A673 (cell line): ENCODE measurements at regions not wholly inside any gene's neighbourhood (a gene's known extent, or its start where the extent isn't known, plus 50 kb on each side); places are given as distances from the start of the nearest gene placed in this dataset.

ENCODE experiments used
- BruUV-seq: library from RNA; stranded (reverse); fragments of 400-500 nt; replicated peaks from 2 replicates; lab custom pipeline; 2021; lab: Mats Ljungman, UMichigan
- CTCF ChIA-PET: fragments of 300-600 bp; sonication (Branson Sonifier 250); formaldehyde crosslinking; loops from one replicate; lab custom pipeline; 2022; ENCODE audit warnings: antibody characterized with exemption; lab: Charles Lee
- POLR2A ChIA-PET: fragments of 300-600 bp; sonication (Branson Sonifier 250); formaldehyde crosslinking; loops from one replicate; lab custom pipeline; 2022; ENCODE audit warnings: antibody characterized with exemption; ENCODE audit not compliant: low non-redundant PET; lab: Charles Lee
- DNase-seq: peaks from one replicate; pipeline ENCODE4 v3.0.0-alpha.2; 2015; ENCODE audit warnings: low spot score
- H3K27ac ChIP-seq: fragments of 200-600 bp; sonication (generic); 2 replicates; pipeline ENCODE4 v1.5.1; 2016; ENCODE audit warnings: mixed run types, low read depth, mild to moderate bottlenecking, mixed read lengths, antibody characterized with exemption, low read length; ENCODE audit not compliant: poor library complexity, severe bottlenecking
- H3K27me3 ChIP-seq: fragments of 200-600 bp; sonication (generic); replicated peaks from 2 replicates; pipeline ENCODE4 v1.6.1; 2017; ENCODE audit warnings: mixed run types, low read depth, mild to moderate bottlenecking, mixed read lengths, antibody characterized with exemption, low read length; ENCODE audit not compliant: insufficient read depth, poor library complexity
- H3K36me3 ChIP-seq: fragments of 200-600 bp; sonication (generic); 2 replicates; pipeline ENCODE4 v1.6.1; 2016; ENCODE audit warnings: mixed run types, mild to moderate bottlenecking, mixed read lengths, antibody characterized with exemption, low read length; ENCODE audit not compliant: insufficient read depth, poor library complexity, severe bottlenecking
- H3K4me1 ChIP-seq: fragments of 200-600 bp; sonication (generic); 2 replicates; pipeline ENCODE4 v1.6.1; 2017; ENCODE audit warnings: mixed run types, mild to moderate bottlenecking, mixed read lengths, antibody characterized with exemption, low read length; ENCODE audit not compliant: insufficient read depth, poor library complexity, severe bottlenecking
- H3K4me3 ChIP-seq: fragments of 200-600 bp; sonication (generic); 2 replicates; pipeline ENCODE4 v1.5.1; 2016; ENCODE audit warnings: low read depth, mixed run types, mild to moderate bottlenecking, mixed read lengths, low read length; ENCODE audit not compliant: poor library complexity, severe bottlenecking
- H3K9me3 ChIP-seq: fragments of 200-600 bp; sonication (generic); 2 replicates; pipeline ENCODE4 v1.6.1; 2016; ENCODE audit warnings: mixed run types, low read depth, mild to moderate bottlenecking, mixed read lengths, antibody characterized with exemption, low read length; ENCODE audit not compliant: poor library complexity, severe bottlenecking
- CTCF ChIP-seq: fragments of 300-800, 200-600 bp; sonication (generic); conservative IDR thresholded peaks from 2 replicates; pipeline ENCODE4 v1.5.1; 2017; ENCODE audit warnings: low read depth, mild to moderate bottlenecking, antibody characterized with exemption, low read length, moderate library complexity, mixed read lengths
- EZH2 ChIP-seq: fragments of 200-600 bp; sonication (generic); IDR thresholded peaks from 2 replicates; pipeline ENCODE4 v1.6.1; 2017; ENCODE audit warnings: borderline replicate concordance, low read depth, mild to moderate bottlenecking, mixed read lengths, antibody characterized with exemption, low read length; ENCODE audit not compliant: poor library complexity, severe bottlenecking
- intact Hi-C: fragments of 100-400 bp; cut with micrococcal nuclease; formaldehyde crosslinking; loops from one replicate; pipeline ENCODE4 v1.10.0; 2022; ENCODE audit not compliant: unreplicated experiment

DNA sequence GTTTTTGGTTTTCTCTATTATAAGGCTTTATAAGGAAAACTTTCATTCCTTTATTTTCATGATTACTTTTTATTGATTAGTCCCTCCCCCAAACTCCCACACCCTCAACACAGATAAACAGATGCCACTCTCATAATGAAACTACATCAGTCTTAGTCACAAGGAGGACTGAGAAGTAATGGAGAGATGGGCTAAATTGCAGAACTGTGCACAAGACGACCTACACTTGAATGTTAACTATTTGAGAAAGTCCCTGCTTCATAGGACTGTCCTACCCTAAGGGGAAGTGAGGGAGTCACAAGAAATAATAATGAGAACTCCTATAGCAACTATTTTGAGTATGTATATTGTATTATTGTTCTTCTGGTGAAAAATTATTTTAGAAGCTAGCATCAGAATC is 360.8 kb downstream of the RBM43 start:
- H3K4me3 ChIP-seq, result no peak overlapping the region
- no TSS peak for BruUV-seq
- no peaks in the 10 kb centered on the region for H3K4me1 ChIP-seq
- H3K9me3 ChIP-seq, result peaks cover 8% of the 10 kb centered on the region
- H3K36me3 ChIP-seq, result no peaks in the 10 kb centered on the region
- TF ChIP-seq EZH2 (no peak), CTCF (no peak)
- no peak overlapping the region for H3K27ac ChIP-seq
- DNase-seq, result no peak
- intact Hi-C loops, result no loop called here
- no peaks in the 10 kb centered on the region for H3K27me3 ChIP-seq
- POLR2A ChIA-PET, result no interaction called here
- CTCF ChIA-PET, result no interaction called here

DNA sequence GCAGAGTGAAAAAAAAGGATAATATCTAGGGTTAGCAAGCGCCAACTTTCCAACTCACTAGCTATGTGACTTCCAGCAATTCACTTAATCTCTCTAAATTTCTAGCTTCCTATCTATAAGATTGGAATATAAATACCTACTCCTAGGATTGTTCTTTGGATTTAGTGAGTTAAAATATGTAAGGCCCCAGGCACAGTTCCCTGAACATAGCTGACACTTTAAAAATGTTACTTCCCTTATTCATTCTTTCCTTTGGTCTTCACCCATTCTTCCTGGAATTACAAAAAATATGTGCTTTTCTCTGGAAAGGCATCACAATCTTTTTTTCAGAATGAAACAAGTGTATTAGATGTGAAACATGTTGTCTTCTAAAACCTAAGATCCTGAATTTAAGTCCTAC is 365.7 kb downstream of the RBM43 start:
- H3K9me3 ChIP-seq, result peaks cover 3% of the 10 kb centered on the region
- ChIA-PET CTCF (no interaction called here), POLR2A (interaction anchor here (0.6 kb wide), 1 partner anchor 100 kb away, joined by 3 read pairs; no protein-coding TSS in a partner anchor)
- intact Hi-C loops, result no loop called here
- H3K36me3 ChIP-seq, result no peaks in the 10 kb centered on the region
- no peak overlapping the region for H3K27ac ChIP-seq
- BruUV-seq, result no TSS peak
- H3K4me3 ChIP-seq, result no peak overlapping the region
- TF ChIP-seq EZH2, result no peak
- TF ChIP-seq CTCF, result no peak
- H3K4me1 ChIP-seq, result no peaks in the 10 kb centered on the region
- H3K27me3 ChIP-seq, result no peaks in the 10 kb centered on the region
- DNase-seq, result no peak

- Histone ChIP-seq H3K27ac (no peak overlapping the region), H3K4me3 (no peak overlapping the region), H3K9me3 (no peaks in the 10 kb centered on the region), H3K27me3 (no peaks in the 10 kb centered on the region), H3K36me3 (no peaks in the 10 kb centered on the region), H3K4me1 (peaks cover 3% of the 10 kb centered on the region)
- intact Hi-C loops, result no loop called here
- DNase-seq, result no peak
- POLR2A ChIA-PET, result no interaction called here
- TF ChIP-seq EZH2 (no peak), CTCF (no peak)
- CTCF ChIA-PET, result no interaction called here
- BruUV-seq, result no TSS peak
Observed at GRCh38 chr2:150889141-150889540, 372.5 kb downstream of the RBM43 start.
